ENCODE measurements at regions not wholly inside any gene's neighbourhood (a gene's known extent, or its start where the extent isn't known, plus 50 kb on each side); places are given as distances from the start of the nearest gene placed in this dataset.
A peak's percentile ranks its signal among the peaks of the same experiment; 100 is the strongest.

- H3K36me3 ChIP-seq, result no peaks in the 10 kb centered on the region
- 64 to 67% methylated on average over 7 of the region's 7 CpGs for WGBS, 2 donors
- DNase-seq (peak in 1 of 2 donors; percentile 31), ATAC-seq (ENCODE audit: low FRiP score in 2 of 2) (peak; percentile 42 to 67)
- no peak for TF ChIP-seq POLR2A (IDR thresholded peaks at IDR 0.05)
- TF ChIP-seq CTCF (IDR thresholded peaks at IDR 0.05), result no peak
- TF ChIP-seq POLR2AphosphoS5 (IDR thresholded peaks at IDR 0.05), result no peak
- TF ChIP-seq EP300 (IDR thresholded peaks at IDR 0.05), result no peak
- no peak overlapping the region for H3K27ac ChIP-seq
- H3K4me1 ChIP-seq, result peaks cover 0 to 13% (median 6%) of the 10 kb centered on the region in 4 donors
- H3K27me3 ChIP-seq, result no peaks in the 10 kb centered on the region
- H3K9me3 ChIP-seq, result no peaks in the 10 kb centered on the region
- H3K4me3 ChIP-seq, result no peak overlapping the region
Observed at GRCh38 chr11:116231543-116231942, 541.2 kb downstream of the BUD13 start.

GRCh38 chr11:116230438-116230837 lies 542.3 kb downstream of the BUD13 start:
- DNase-seq (no peak), ATAC-seq (ENCODE audit: low FRiP score in 2 of 2) (no peak)
- no peaks in the 10 kb centered on the region for H3K36me3 ChIP-seq
- WGBS, 2 donors, result 86 to 91% methylated on average over 8 of the region's 8 CpGs
- no peaks in the 10 kb centered on the region for H3K27me3 ChIP-seq
- no peak overlapping the region for H3K4me3 ChIP-seq
- no peak overlapping the region for H3K27ac ChIP-seq
- peaks cover 0 to 13% (median 8%) of the 10 kb centered on the region in 4 donors for H3K4me1 ChIP-seq
- H3K9me3 ChIP-seq, result no peaks in the 10 kb centered on the region
- TF ChIP-seq POLR2AphosphoS5 (IDR thresholded peaks at IDR 0.05) (no peak), EP300 (IDR thresholded peaks at IDR 0.05) (no peak), CTCF (IDR thresholded peaks at IDR 0.05) (no peak), POLR2A (IDR thresholded peaks at IDR 0.05) (no peak)

GRCh38 chr11:116229236-116229970 lies 543.4 kb downstream of the BUD13 start:
- Histone ChIP-seq H3K4me3 (no peak overlapping the region), H3K27ac (peak overlapping the region in 1 of 4 donors; percentile 23), H3K27me3 (no peaks in the 10 kb centered on the region), H3K36me3 (no peaks in the 10 kb centered on the region), H3K9me3 (no peaks in the 10 kb centered on the region), H3K4me1 (peaks cover 0 to 13% (median 8%) of the 10 kb centered on the region in 4 donors)
- DNase-seq, result no peak
- TF ChIP-seq CTCF (IDR thresholded peaks at IDR 0.05) (no peak), EP300 (IDR thresholded peaks at IDR 0.05) (no peak), POLR2A (IDR thresholded peaks at IDR 0.05) (no peak), POLR2AphosphoS5 (IDR thresholded peaks at IDR 0.05) (no peak)
- 46 to 53% methylated on average over 9 of the region's 9 CpGs for WGBS, 2 donors
- no peak for ATAC-seq (ENCODE audit: low FRiP score in 2 of 2)

GRCh38 chr11:116226731-116227130 lies 546.1 kb downstream of the BUD13 start:
- WGBS, 2 donors, result 78 to 97% methylated on average over 3 of the region's 3 CpGs
- H3K9me3 ChIP-seq, result no peaks in the 10 kb centered on the region
- no peak overlapping the region for H3K4me3 ChIP-seq
- H3K4me1 ChIP-seq, result peaks cover 0 to 10% (median 7%) of the 10 kb centered on the region in 4 donors
- TF ChIP-seq EP300 (IDR thresholded peaks at IDR 0.05), result no peak
- TF ChIP-seq POLR2AphosphoS5 (IDR thresholded peaks at IDR 0.05), result no peak
- TF ChIP-seq POLR2A (IDR thresholded peaks at IDR 0.05), result no peak
- no peak for TF ChIP-seq CTCF (IDR thresholded peaks at IDR 0.05)
- no peak for ATAC-seq (ENCODE audit: low FRiP score in 2 of 2)
- H3K27me3 ChIP-seq, result no peaks in the 10 kb centered on the region
- no peaks in the 10 kb centered on the region for H3K36me3 ChIP-seq
- no peak overlapping the region for H3K27ac ChIP-seq
- DNase-seq, result no peak
